GM18870 (cell line): ENCODE measurements at regions not wholly inside any gene's neighbourhood (a gene's known extent, or its start where the extent isn't known, plus 50 kb on each side); places are given as distances from the start of the nearest gene placed in this dataset.
A peak's percentile ranks its signal among the peaks of the same experiment; 100 is the strongest.

Experiments used
- ATAC-seq: cut with Tn5 transposase; IDR thresholded peaks from one replicate; pipeline ENCODE4 v1.9.1; 2021; ENCODE audit warnings: moderate library complexity; ENCODE audit not compliant: unreplicated experiment

DNA sequence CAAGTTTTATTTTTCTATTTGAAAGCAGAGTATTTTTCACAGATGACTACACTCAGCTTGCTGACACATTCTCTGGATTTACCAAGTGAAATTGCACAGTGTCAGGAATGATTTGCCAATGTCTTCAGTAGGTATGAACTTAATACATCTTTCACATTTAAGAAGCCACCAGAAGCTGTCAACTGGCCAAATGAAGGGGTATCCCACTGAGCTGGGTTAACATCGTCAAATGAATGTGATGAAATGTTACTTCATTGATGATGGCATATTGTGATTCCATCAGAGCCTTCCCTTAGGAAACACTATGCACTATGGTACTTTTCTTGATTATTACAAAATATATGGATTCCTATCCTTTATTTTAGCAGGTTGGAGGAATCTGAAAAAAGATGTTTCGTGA is 592.3 kb downstream of the FGF9 start:
- ATAC-seq = no peak

DNA sequence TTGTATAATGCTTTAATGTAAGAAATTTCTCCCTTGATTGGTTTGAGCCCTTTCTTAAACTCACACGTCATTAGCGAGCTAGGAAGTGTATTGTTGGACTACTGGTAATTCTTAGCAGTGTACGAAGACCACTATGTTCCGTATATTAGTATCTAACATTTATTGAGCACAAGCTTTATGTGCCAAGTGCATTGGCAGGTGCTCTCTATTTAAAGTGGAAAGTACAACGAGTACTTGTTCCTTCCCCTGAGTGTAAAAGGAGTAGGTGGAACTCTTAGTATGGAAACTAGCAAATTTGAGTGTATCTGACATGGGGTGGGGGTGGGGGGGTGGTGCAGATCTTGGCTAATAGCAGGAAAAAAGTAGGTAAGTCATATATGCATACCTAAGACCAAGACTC is 594.7 kb downstream of the FGF9 start:
- ATAC-seq = no peak

DNA sequence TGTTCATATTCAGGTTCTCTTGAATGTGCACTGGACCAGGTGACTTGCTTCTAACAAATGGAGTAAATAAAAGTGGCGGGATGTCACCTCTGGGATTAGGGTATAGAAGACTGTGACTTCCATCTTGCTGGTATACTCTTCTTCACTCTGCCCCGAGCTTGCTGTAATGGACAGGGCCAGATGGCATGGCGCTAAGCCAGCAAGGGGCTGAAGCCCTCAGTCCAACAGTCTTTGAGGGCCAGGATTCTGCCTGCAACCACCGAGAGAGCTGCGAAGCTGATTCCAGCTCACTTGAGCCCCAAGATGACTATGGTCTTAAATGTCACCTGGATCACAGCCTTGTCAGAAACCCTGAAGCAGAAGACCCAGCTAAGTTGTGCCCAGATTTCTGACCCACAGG is 600.0 kb downstream of the FGF9 start:
- ATAC-seq = no peak

DNA sequence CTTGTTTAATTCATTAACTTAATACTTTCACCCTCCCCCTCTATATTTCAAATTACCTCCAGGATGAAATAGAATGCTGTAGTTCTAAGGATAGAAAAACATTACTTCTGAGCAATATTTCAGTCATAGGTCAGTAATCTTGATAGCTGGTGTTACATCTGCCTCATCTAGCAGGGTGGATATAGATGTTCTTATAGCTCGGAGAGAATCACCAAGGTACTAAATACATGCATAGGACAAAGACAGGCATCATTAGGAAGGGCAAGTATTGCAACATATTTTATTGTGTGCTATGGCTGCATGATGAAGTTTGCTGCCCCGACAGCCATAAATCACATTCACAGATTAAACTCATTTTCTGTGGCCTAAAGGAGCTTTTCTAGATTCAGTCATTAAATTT is 601.0 kb downstream of the FGF9 start:
- no peak for ATAC-seq

DNA sequence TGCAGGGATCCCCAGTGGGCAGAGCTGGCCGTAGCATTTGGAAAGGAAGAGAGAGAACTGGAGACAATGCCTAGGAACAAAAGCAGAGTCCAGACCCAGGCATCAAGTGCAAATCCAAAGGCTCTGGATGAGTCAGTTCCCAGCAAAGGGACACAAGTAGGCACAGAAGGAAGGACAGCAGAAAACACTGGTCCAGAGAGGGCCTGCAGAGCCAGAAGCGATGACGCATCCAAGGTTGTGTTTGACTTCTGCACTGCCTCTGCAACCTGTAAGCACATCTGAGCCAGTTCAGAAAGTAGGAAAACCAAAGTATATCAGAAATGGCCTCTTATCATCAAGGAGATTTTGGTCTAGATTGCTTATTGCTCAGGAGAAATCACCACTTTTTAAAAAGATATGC is 604.5 kb downstream of the FGF9 start:
- no peak for ATAC-seq

DNA sequence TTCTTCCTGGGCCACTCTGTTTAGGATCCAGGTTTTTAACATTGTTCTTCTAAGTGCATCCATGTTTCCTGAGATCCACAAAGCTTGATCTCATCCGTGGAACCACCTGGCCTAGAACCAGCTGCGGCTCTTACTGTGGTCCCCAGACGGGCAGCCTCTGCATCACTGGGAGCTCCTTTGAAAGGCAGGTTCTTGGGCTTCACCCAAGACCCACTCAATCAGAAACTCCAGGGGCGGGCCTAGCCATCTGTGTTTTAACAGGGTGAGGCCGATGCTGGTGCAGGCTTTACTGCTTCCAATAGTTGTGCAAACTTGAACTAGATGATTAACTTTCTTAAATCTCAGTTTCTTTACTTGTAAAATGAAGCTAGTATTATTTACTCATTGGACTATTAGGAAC is 605.7 kb downstream of the FGF9 start:
- no peak for ATAC-seq

DNA sequence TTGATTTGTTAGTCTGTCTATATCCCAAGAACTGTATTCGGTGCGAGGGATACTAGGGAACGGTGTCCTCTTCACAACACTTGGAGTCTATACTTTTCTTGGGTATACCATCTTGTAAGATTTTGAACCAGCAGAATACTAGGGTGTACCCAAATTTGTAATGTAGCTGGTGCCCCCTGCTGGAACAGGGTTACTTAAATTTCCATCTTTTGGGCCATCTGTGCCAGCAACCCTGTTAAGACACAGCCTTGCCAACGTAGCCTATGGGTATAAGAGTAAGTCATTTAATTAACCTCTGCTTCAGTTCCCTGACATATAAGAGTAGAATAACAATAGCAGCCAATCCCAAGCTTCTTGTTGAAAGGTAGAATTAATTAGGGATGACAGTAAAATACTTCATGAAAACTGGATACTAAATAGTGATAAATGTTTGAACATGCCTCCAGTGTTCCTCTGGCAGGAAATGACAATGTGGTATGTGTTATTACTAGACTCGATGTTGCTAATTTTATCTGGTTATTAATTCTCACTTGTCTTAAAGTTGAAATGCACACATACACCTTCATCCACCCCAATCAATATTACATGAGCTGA is 607.6 kb downstream of the FGF9 start:
- ATAC-seq = peak; percentile 83

DNA sequence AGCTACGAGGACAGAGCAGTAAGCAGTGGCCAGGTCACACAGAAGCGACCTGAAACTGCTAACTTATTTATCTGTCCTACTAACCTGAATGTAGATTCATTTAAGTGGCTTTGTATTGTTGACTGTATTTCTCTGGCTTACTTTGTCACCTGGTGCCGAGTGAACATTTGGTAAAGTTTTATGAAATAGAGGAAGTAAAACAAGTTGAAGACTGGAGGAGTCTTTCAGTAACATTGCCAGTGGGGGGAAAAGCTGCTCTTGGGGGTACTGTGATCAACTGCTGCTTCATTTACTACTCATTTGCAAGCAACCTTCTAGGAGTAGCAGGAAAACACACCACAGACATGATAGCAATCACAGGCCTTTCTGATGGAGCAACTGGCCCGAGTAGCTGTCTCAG is 615.0 kb downstream of the FGF9 start:
- no peak for ATAC-seq

DNA sequence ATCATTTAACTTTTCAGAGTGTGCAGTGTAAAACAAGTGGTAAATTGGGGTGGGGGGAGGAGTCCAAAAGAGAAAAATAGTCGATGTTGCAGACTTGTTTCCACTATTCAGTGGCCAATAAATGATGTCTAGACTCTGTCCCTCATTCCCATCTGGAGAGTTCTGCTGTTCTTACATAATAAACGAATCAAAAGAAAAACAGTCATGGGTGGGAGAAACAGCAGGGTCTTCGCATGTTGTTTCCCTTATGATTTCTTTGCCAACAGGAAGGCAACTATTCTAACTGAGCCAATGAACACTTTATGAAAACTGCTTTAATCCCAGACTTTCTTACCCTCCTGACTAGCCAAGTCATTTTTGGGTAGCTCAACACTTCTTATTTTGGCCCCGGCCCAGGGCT is 615.5 kb downstream of the FGF9 start:
- ATAC-seq = no peak

DNA sequence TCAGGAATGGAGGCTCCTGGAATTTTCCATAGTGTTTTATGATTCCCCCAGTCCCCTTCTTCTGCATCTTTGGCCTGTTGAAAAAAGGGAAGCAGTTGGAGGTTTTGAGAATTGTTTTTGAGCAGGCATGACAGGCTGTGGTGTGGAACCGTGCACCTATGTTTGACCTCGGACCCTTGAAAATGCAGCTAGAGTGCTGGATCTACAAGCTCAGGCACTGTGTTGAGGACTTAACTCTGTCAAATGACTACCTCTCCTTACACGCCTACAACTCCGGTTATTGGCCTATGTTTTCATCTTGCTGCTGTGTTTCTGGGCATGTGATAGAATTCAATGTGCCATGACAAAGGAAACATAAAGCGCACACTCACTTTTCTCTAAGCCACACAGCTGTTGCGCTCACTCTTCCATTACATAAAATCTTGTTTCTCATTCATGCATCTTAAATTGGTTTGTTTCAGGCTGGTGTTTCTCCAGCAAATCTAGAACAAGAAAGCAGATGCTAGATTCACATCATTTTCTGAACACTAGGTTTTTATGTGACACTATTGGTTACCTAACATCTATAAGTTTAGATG is 616.6 kb downstream of the FGF9 start:
- no peak for ATAC-seq

DNA sequence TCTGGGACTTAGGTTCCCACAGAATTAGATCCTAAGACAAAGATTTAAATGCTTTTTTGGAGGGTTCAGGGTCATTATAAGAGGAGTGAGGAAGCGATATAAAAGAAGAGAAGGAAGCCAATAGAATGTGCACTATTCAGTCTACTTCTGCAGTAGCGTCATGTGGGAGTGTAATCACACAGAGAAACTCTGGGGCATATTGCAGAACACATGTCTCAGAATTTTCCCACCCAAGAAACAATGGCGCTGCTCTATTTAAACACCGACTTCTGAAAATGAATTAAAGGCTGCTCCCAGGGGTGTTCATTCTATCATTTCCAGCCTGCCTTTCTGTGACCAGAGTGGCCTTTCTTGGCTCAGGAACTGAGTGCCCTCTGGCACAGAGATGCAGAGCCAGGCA is 617.6 kb downstream of the FGF9 start:
- ATAC-seq = no peak

DNA sequence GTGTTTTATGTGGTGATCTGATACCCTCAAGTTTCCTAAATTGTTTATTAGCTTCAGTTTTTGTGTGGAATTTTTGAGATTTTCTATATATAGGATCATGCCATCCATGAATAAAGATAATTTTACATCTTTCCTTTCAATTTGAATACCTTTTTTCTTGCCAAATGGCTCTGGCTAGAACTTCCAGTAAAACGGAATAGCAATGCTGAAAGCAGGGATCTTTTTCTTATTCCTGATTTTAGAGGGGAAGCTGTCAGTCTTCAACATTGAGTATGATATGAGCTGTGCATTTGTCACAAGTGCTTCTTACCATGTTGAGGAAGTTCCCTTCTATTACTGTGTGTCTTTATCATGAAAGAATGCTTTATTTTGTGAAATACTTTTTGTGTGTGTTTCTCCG is 618.8 kb downstream of the FGF9 start:
- ATAC-seq = no peak

DNA sequence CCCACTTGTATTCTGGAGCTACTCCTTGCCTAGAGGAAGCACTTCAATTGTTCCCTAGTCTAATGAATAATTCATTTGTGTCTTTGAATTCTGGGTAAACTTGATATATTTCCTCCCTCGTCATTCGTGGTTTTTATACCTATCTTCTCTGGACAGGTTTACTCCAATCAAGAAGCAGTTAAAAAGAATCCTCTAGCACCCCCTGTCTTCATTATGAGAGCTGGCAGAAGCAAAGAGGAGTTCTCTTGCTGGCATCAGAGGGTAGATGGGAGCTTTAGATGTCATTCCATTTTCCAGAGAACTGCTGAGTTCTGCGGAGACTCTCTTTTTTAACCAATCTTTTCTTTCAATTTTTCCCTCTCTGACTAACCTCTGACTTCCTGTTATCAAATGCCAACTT is 627.7 kb downstream of the FGF9 start:
- no peak for ATAC-seq

DNA sequence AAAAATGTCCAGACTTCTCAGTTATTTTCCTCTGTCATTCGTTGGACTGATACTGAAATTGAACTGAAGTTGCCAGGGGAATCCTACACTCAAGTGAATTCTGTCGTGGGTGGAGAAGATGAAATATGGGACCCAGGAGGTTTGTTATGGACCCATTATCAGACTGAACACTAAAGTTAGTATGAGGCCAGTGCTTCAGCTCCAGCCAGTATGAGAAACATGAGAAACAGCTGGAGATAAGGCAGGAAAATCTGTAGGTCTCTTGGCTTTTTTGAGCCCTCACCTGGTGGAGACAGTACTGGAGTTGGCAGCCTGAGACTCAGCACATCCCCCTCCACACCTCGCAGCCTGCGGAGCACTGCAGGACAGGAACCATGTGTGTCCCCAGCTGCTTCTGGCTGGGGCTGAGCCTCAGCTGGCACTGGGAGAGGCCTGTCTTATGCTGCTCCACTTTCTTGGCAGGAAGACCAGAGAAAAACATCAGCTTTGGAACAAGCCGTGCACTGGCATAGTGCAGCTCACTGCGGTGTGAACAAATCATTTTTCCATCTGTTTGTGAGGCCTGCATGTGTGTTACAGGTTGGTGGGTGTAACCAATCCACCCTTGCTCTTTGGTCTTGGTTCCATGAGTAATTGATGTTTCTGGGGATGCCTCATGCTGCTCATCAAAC is 641.0 kb downstream of the FGF9 start:
- ATAC-seq = no peak

DNA sequence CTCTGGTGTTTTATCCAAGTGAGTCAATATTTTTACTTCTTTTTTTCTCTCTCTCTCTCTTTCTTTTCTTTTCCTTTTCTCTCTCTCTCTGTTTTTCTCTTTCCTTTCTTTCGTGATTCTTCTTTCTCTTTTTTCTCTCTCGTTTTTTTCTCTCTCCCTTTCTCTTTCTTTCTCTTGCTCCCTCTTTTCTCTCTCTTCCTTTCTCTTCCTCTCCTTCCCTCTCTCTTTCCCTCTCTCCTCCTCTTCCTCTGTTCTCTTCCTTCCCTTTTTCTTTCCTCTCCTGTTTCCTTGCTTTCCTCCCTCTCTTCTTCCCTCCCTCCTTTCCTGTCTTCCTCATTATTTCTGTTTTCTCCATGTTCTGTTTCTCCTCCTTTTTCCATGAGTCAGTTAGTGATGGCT is 641.5 kb downstream of the FGF9 start:
- ATAC-seq = no peak

DNA sequence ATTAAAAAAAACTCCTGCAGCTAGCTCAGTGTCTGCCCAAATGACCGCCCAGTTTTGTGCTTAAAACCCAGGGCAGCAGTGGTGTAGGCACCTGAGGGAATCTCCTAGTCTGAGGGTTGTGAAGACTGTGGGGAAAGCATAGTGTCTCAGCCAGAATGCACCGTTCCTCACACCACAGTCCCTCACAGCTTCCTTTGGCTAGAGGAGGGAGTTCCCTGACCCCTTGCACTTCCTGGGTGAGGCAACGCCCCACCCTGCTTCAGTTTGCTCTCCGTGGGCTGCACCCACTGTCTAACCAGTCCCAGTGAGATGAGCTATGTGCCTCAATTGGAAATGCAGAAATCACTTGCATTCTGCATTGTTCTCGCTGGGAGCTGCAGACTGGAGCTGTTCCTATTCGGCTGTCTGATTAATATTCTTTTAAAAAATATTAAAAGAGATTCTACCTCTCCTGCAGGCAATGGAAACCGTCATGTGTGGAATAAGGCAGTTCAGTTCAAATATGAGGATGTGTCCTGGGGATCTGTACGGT is 645.7 kb downstream of the FGF9 start:
- no peak for ATAC-seq

DNA sequence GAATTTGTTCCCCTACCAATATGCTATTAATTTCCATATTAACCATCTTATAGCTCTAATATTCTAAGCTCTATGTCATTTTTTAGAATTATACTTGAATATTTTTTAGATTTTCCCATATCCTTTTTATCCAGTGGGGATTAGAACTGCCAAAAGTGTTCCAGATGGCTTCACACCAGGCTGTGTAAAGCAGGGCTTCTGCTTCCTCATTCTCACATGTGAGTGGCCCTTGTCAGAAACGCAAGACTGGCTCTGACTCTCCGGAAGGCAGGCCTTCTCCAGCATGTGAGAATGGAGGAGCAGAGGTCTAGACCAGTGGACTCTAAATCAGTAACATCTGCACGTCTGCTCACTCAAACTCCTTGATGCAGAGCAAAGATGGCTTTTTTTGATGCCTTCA is 650.1 kb downstream of the FGF9 start:
- no peak for ATAC-seq

DNA sequence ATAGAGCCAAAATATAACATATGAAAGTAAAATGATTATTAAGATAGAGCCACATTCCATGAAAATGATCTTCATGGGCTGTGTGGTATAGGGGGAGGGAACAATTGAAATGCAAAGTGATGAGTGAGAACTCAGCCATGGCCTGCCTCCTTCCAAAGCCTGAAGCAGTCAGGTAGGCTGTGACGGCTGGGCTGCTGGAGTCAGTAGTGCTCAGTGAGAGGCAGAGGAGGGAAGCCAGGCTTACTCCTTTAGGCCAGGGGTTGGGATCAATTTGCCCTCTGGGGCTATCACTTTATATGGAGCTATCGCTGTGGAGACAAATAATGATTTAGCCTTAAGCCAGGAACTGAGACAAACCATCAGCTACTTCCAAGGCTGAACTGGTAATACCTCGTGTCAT is 654.9 kb downstream of the FGF9 start:
- no peak for ATAC-seq

DNA sequence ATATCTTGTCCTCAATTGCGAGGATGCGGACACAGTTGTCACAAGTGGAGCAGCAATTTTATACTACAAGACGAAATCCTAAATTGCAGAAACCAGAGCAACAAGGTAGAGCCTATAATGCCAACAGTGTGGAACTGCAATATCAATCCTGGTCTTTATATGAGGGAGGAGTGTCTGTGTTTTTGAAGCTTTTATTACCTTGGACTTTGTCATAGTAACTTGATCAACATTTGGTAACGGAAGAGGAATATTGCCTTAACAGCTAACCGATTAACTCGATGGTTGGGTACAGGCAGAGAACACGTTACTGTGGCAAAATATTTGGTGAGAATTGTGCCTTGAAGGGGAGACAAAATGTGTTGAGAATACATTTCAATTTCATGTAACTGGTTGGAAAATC is 661.5 kb downstream of the FGF9 start:
- ATAC-seq = no peak

DNA sequence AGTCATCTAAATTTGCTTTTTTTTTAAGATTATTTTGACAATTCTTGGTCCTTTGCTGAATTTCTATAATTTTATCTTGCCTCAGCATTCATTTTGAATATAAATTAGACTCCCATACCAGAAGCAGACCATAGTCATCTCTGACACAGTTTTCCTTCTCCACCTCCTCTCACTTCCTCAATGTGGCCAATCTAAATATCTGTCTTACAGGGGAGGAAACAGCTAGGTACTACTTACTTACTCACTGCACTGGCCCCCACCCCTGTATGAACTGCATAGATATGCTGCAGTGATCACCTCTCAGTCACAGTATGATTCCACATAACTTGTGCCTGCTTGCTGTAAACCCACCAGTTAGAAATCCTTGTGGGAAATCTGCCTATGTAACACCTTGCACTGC is 665.6 kb downstream of the FGF9 start:
- ATAC-seq = no peak

DNA sequence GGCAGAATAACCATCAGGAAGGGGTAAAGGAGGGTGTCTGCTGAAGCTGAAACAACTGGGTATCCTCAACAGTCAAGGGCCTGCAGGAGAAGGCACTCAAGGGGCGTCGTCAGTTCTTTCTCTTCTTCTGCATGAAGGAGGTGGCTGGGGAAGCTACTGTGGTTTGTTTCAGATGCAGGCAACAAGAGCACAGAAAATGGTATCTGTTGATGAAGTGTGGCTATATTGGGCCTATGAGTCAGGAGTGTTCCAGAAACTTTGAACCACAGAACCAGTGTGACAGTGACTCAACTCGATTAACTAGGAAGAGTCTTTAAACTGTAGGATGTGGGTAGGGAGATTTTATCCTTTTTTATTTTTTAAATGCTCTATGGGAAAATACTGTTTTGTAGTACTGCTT is 686.3 kb downstream of the FGF9 start:
- ATAC-seq = no peak

DNA sequence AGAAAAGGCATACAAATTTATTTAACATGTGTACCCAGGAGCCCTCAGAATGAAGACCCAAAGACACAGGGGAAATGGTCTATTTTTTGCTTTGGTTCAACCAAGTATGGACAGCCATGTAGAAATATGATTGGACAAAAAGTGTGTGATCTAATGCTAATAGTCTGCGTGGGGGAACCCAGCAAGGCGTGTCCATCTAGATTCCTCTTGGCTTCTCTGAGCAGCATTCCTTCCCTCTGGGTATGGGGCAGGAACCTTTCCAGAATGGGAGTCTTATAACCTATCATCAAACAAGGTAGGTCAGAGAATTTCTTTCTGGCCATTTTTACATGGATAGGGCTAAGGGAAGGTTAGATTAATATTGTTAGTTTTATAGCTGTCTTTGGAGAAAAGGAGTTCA is 698.2 kb downstream of the FGF9 start:
- ATAC-seq = no peak

DNA sequence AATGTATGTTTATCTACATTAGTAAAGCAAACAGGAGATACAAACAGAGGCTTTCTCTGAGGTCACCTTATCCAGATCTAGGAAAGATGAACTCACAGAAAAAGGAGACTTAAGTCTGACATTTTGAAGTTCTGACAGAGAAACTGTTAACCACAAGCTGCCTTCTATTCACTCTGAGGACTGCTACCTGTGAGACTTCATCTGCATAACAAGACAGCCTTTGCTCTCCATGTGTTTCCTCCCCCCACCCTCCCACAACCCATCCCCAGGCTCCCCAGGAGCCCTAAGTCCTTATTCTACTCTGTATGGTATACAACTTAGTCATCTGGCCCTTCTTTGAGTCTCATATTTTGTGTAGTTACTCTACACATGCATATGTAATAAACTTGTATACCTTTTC is 699.0 kb downstream of the FGF9 start:
- ATAC-seq = no peak
